Endothelial cell (in vitro differentiated cells): ENCODE measurements at regions not wholly inside any gene's neighbourhood (a gene's known extent, or its start where the extent isn't known, plus 50 kb on each side); places are given as distances from the start of the nearest gene placed in this dataset.

Experiments
- DNase-seq: peaks from one replicate; pipeline ENCODE4 v3.0.0; 2021; ENCODE audit warnings: low spot score
- H3K27ac Mint-ChIP-seq: one replicate; pipeline ENCODE4 v1.8.0; 2021; ENCODE audit warnings: mixed read lengths, inconsistent platforms; ENCODE audit not compliant: unreplicated experiment
- H3K27me3 Mint-ChIP-seq: one replicate; pipeline ENCODE4 v1.8.0; 2021; ENCODE audit warnings: mild to moderate bottlenecking, moderate library complexity, mixed read lengths, inconsistent platforms; ENCODE audit not compliant: unreplicated experiment
- H3K36me3 Mint-ChIP-seq: one replicate; pipeline ENCODE4 v1.8.0; 2021; ENCODE audit warnings: mild to moderate bottlenecking, low read depth, mixed read lengths, inconsistent platforms; ENCODE audit not compliant: unreplicated experiment
- H3K4me1 Mint-ChIP-seq: one replicate; pipeline ENCODE4 v1.8.0; 2021; ENCODE audit warnings: mild to moderate bottlenecking, mixed read lengths, inconsistent platforms; ENCODE audit not compliant: unreplicated experiment
- H3K4me3 Mint-ChIP-seq: one replicate; pipeline ENCODE4 v1.8.0; 2021; ENCODE audit warnings: mild to moderate bottlenecking, mixed read lengths, inconsistent platforms; ENCODE audit not compliant: unreplicated experiment
- H3K9me3 Mint-ChIP-seq: one replicate; pipeline ENCODE4 v1.8.0; 2021; ENCODE audit warnings: mixed read lengths, inconsistent platforms; ENCODE audit not compliant: unreplicated experiment
- TF ChIP-seq, protein P1 (sequence below): fragments of 200-600 bp; sonication (generic); IDR thresholded peaks from one replicate; pipeline ENCODE4 v1.5.0; 2021; ENCODE audit warnings: antibody characterized with exemption; ENCODE audit not compliant: unreplicated experiment

DNA sequence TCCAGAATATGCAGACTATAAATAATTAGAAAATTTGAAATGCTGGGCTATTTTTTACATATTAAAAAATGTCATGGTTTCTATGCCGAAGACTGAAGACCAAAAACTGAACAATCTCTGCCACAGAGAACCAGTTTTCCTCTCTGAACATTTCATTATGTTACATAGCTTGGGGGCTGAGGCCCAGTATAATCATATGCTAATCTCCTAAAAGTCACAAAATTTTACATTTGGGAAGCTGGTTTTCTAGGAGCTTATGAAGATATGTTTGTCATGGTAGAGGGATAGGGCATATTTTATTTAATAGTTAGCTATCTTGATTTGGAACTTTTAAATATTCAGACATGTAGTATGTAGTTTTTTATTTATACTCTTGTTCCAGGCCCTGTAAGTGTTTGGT lies 167.8 kb downstream of the GPAT3 start:
- Mint-ChIP-seq H3K9me3 (no peaks in the 10 kb centered on the region), H3K27me3 (no peaks in the 10 kb centered on the region), H3K4me3 (no peak overlapping the region), H3K36me3 (no peaks in the 10 kb centered on the region), H3K27ac (no peak overlapping the region), H3K4me1 (peaks cover 12% of the 10 kb centered on the region)
- DNase-seq, result no peak
- TF ChIP-seq, protein P1, sequence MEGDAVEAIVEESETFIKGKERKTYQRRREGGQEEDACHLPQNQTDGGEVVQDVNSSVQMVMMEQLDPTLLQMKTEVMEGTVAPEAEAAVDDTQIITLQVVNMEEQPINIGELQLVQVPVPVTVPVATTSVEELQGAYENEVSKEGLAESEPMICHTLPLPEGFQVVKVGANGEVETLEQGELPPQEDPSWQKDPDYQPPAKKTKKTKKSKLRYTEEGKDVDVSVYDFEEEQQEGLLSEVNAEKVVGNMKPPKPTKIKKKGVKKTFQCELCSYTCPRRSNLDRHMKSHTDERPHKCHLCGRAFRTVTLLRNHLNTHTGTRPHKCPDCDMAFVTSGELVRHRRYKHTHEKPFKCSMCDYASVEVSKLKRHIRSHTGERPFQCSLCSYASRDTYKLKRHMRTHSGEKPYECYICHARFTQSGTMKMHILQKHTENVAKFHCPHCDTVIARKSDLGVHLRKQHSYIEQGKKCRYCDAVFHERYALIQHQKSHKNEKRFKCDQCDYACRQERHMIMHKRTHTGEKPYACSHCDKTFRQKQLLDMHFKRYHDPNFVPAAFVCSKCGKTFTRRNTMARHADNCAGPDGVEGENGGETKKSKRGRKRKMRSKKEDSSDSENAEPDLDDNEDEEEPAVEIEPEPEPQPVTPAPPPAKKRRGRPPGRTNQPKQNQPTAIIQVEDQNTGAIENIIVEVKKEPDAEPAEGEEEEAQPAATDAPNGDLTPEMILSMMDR, result no peak

GRCh38 chr4:83701041-83701440 lies 165.1 kb downstream of the GPAT3 start:
- Mint-ChIP-seq H3K36me3 (no peaks in the 10 kb centered on the region), H3K4me1 (no peaks in the 10 kb centered on the region)
- TF ChIP-seq, protein P1, result no peak

GRCh38 chr4:83699358-83699757 lies 163.4 kb downstream of the GPAT3 start:
- Mint-ChIP-seq H3K36me3 (no peaks in the 10 kb centered on the region), H3K9me3 (no peaks in the 10 kb centered on the region), H3K27me3 (no peaks in the 10 kb centered on the region), H3K4me3 (no peak overlapping the region), H3K4me1 (no peaks in the 10 kb centered on the region), H3K27ac (no peak overlapping the region)
- TF ChIP-seq, protein P1, result no peak
- DNase-seq, result no peak

More at GRCh38 chr4:83701041-83701440, 165.1 kb downstream of the GPAT3 start:
- no peaks in the 10 kb centered on the region for H3K27me3 Mint-ChIP-seq
- no peak overlapping the region for H3K27ac Mint-ChIP-seq
- DNase-seq, result no peak
- no peak overlapping the region for H3K4me3 Mint-ChIP-seq
- no peaks in the 10 kb centered on the region for H3K9me3 Mint-ChIP-seq

- Mint-ChIP-seq H3K4me3 (no peak overlapping the region), H3K9me3 (no peaks in the 10 kb centered on the region), H3K27me3 (no peaks in the 10 kb centered on the region), H3K36me3 (no peaks in the 10 kb centered on the region), H3K4me1 (no peaks in the 10 kb centered on the region), H3K27ac (no peak overlapping the region)
- TF ChIP-seq, protein P1, result no peak
- DNase-seq, result no peak
Observed at GRCh38 chr4:83692028-83692427, 156.1 kb downstream of the GPAT3 start.

DNA sequence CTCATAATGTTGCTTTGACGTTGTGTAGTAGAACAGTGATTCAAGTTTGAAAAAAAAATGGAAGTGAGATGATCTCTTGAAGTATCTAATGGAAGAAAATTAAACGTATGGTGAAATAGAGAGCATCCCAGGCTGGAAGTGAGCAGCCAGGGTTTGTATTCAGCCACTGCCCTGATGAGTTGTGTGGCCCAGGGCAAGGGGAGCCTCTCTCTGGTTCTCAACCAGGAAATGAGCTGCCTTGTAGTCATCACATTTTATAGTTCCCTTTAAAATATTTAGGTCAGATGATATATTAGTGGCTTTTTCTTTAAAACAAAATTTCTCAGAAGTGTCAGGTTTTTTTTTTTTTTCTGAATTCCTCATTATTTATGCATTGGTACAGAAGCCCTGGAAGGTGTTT lies 150.3 kb downstream of the GPAT3 start:
- H3K4me3 Mint-ChIP-seq, result no peak overlapping the region
- H3K36me3 Mint-ChIP-seq, result no peaks in the 10 kb centered on the region
- no peak for DNase-seq
- H3K4me1 Mint-ChIP-seq, result peaks cover 6% of the 10 kb centered on the region
- H3K27me3 Mint-ChIP-seq, result peaks cover 2% of the 10 kb centered on the region
- TF ChIP-seq, protein P1, result no peak
- H3K27ac Mint-ChIP-seq, result peak overlapping the region; percentile 3
- H3K9me3 Mint-ChIP-seq, result no peaks in the 10 kb centered on the region
